ENCODE measurements at regions not wholly inside any gene's neighbourhood (a gene's known extent, or its start where the extent isn't known, plus 50 kb on each side); places are given as distances from the start of the nearest gene placed in this dataset.

GRCh38 chr10:131678171-131678570, 222.6 kb upstream of the PPP2R2D start:
- no peaks in the 10 kb centered on the region for H3K36me3 ChIP-seq
- TF ChIP-seq POLR2A (IDR thresholded peaks at IDR 0.05) (no peak), EP300 (IDR thresholded peaks at IDR 0.05) (no peak)
- TF ChIP-seq, protein P1, sequence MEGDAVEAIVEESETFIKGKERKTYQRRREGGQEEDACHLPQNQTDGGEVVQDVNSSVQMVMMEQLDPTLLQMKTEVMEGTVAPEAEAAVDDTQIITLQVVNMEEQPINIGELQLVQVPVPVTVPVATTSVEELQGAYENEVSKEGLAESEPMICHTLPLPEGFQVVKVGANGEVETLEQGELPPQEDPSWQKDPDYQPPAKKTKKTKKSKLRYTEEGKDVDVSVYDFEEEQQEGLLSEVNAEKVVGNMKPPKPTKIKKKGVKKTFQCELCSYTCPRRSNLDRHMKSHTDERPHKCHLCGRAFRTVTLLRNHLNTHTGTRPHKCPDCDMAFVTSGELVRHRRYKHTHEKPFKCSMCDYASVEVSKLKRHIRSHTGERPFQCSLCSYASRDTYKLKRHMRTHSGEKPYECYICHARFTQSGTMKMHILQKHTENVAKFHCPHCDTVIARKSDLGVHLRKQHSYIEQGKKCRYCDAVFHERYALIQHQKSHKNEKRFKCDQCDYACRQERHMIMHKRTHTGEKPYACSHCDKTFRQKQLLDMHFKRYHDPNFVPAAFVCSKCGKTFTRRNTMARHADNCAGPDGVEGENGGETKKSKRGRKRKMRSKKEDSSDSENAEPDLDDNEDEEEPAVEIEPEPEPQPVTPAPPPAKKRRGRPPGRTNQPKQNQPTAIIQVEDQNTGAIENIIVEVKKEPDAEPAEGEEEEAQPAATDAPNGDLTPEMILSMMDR (IDR thresholded peaks at IDR 0.05), result no peak
- no peaks in the 10 kb centered on the region for H3K4me1 ChIP-seq (ENCODE audit: insufficient read depth)
- no peaks in the 10 kb centered on the region for H3K27me3 ChIP-seq
- no peak overlapping the region for H3K4me3 ChIP-seq
- intact Hi-C loops (cut with DNase I), result no loop called here
- H3K27ac ChIP-seq, result no peak overlapping the region
- no peak for DNase-seq
- no peaks in the 10 kb centered on the region for H3K9me3 ChIP-seq
- 81 to 92% (median 82%) methylated on average over 7 to 18 of the region's 18 CpGs for WGBS, 3 donors

GRCh38 chr10:131678613-131679012, 222.2 kb upstream of the PPP2R2D start:
- intact Hi-C loops (cut with DNase I), result no loop called here
- H3K4me3 ChIP-seq, result no peak overlapping the region
- no peak overlapping the region for H3K27ac ChIP-seq
- TF ChIP-seq EP300 (IDR thresholded peaks at IDR 0.05) (no peak), POLR2A (IDR thresholded peaks at IDR 0.05) (no peak)
- TF ChIP-seq, protein P1 (IDR thresholded peaks at IDR 0.05), result no peak
- no peaks in the 10 kb centered on the region for H3K36me3 ChIP-seq
- no peaks in the 10 kb centered on the region for H3K4me1 ChIP-seq (ENCODE audit: insufficient read depth)
- no peaks in the 10 kb centered on the region for H3K9me3 ChIP-seq
- 80 to 85% (median 85%) methylated on average over 7 of the region's 7 CpGs for WGBS, 3 donors
- H3K27me3 ChIP-seq, result no peaks in the 10 kb centered on the region
- no peak for DNase-seq

DNA sequence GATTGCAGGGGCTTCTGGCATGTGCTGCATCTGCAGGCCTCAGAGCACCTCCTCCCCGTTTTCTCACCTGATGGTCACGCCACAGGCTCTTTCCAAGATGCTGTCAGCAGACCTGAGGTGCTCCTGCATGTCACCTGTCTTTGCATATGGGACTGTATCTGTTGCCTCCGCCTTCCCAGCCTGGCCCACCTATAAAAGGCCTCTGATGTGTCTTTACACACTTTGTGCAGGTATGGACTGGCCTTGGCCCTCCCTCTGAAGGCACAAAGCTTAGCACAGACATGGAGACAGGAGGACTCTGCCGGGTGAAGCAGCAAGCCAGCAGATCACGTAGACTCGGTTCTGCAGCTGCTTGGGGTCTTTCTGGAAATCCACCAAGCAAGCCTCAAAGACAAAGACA, 220.9 kb upstream of the PPP2R2D start:
- DNase-seq, result no peak
- H3K9me3 ChIP-seq, result no peaks in the 10 kb centered on the region
- intact Hi-C loops (cut with DNase I), result no loop called here
- TF ChIP-seq EP300 (IDR thresholded peaks at IDR 0.05), result no peak
- WGBS, 3 donors, result 72 to 81% (median 81%) methylated on average over 6 of the region's 6 CpGs
- H3K4me3 ChIP-seq, result no peak overlapping the region
- no peaks in the 10 kb centered on the region for H3K27me3 ChIP-seq
- no peaks in the 10 kb centered on the region for H3K4me1 ChIP-seq (ENCODE audit: insufficient read depth)
- no peak overlapping the region for H3K27ac ChIP-seq
- no peaks in the 10 kb centered on the region for H3K36me3 ChIP-seq

DNA sequence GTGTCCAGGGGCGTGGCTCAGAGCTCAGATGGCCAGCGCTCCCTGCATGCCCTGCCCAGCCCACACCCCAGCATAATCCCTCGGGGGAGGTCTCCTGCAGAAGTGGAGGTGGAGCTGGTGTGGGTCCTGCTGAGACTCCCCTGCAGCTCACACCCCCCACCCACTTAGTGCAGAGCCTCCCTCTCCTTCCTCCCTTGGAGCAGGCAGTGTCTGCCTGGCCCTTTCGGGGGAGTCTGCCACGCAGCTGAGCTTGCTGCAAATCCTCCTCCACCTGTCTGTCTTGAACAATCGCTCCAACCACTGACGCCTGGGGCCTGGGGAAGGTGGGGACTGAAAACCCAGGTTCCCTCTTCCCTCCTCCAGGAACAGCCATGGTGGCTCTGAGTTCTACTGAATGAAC, 219.7 kb upstream of the PPP2R2D start:
- intact Hi-C loops (cut with DNase I), result no loop called here
- no peak overlapping the region for H3K4me3 ChIP-seq
- TF ChIP-seq POLR2A (IDR thresholded peaks at IDR 0.05), result no peak
- TF ChIP-seq, protein P1 (IDR thresholded peaks at IDR 0.05), result no peak
- no peak for TF ChIP-seq EP300 (IDR thresholded peaks at IDR 0.05)
- no peaks in the 10 kb centered on the region for H3K27me3 ChIP-seq
- no peak for DNase-seq
- WGBS, 3 donors, result 22 to 38% (median 26%) methylated on average over 7 of the region's 7 CpGs
- no peak overlapping the region for H3K27ac ChIP-seq
- H3K9me3 ChIP-seq, result no peaks in the 10 kb centered on the region
- H3K4me1 ChIP-seq (ENCODE audit: insufficient read depth), result no peaks in the 10 kb centered on the region
- no peaks in the 10 kb centered on the region for H3K36me3 ChIP-seq

DNA sequence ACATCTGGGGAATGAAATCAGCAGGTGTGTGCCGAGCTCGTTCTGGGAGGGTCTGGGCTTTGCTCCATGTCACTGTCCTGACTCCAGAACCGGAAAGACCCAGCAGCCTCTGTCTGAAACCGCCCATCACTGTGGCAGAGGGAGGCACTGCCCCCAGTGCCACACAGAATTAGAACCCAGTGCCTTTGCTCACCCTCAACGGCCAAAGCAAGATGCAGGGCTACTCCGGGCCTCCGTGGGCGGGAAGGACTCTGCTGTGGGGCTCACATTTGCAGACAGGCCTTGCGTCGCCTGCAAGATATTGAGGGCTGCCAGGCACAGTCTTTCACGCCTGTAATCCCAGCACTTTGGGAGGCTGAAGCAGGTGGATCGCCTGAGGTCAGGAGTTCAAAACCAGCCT, 219.2 kb upstream of the PPP2R2D start:
- Histone ChIP-seq H3K27me3 (no peaks in the 10 kb centered on the region), H3K36me3 (no peaks in the 10 kb centered on the region), H3K9me3 (no peaks in the 10 kb centered on the region), H3K4me3 (no peak overlapping the region), H3K4me1 (ENCODE audit: insufficient read depth) (no peaks in the 10 kb centered on the region), H3K27ac (no peak overlapping the region)
- TF ChIP-seq, protein P1 (IDR thresholded peaks at IDR 0.05), result no peak
- no peak for TF ChIP-seq POLR2A (IDR thresholded peaks at IDR 0.05)
- TF ChIP-seq EP300 (IDR thresholded peaks at IDR 0.05), result no peak
- 78 to 87% (median 83%) methylated on average over 12 of the region's 12 CpGs for WGBS, 3 donors
- intact Hi-C loops (cut with DNase I), result no loop called here
- no peak for DNase-seq
